Suprapubic skin (tissue), 4 donors: ENCODE measurements at regions not wholly inside any gene's neighbourhood (a gene's known extent, or its start where the extent isn't known, plus 50 kb on each side); places are given as distances from the start of the nearest gene placed in this dataset.

Source experiments
- DNase-seq, 2 donors: peaks; one replicate each; pipeline ENCODE4 v3.0.0-alpha.2; 2019; ENCODE audit warnings: low spot score in 2 of 2
- H3K27ac ChIP-seq: fragments of 200-600 bp; sonication (generic); one replicate; pipeline ENCODE4 v1.5.1; 2019
- H3K27me3 ChIP-seq: fragments of 200-600 bp; sonication (generic); one replicate; pipeline ENCODE4 v1.5.1; 2019
- H3K36me3 ChIP-seq: fragments of 200-600 bp; sonication (generic); one replicate; pipeline ENCODE4 v1.5.1; 2019
- H3K4me1 ChIP-seq: fragments of 200-600 bp; sonication (generic); one replicate; pipeline ENCODE4 v1.5.1; 2019
- H3K4me3 ChIP-seq: fragments of 200-600 bp; sonication (generic); one replicate; pipeline ENCODE4 v1.5.1; 2019; ENCODE audit warnings: mild to moderate bottlenecking
- H3K9me3 ChIP-seq: fragments of 200-600 bp; sonication (generic); one replicate; pipeline ENCODE4 v1.5.1; 2019
- EP300 ChIP-seq: sonication (generic); formaldehyde crosslinking; IDR thresholded peaks from one replicate; pipeline ENCODE4 v1.6.1; 2017; ENCODE audit warnings: antibody characterized with exemption
- POLR2A ChIP-seq, 2 donors: fragments of 450-650 bp; IDR thresholded peaks; one replicate each; pipeline ENCODE4 v1.6.1; 2017; ENCODE audit warnings: antibody characterized with exemption in 2 of 2, mild to moderate bottlenecking in 2 of 2, moderate library complexity in 2 of 2
- POLR2AphosphoS5 ChIP-seq, 3 donors: sonication (generic); formaldehyde crosslinking; IDR thresholded peaks; one replicate each; pipeline ENCODE4 v1.6.1; 2017; ENCODE audit warnings: antibody characterized with exemption in 3 of 3
- WGBS: methylation state at CpG from one replicate; pipeline ENCODE4 v1.1.5; 2018; 5-methylcytosine and 5-hydroxymethylcytosine counted together
- TF ChIP-seq, protein P1 (sequence below), 2 donors: fragments of 200-600 bp in 1 of 2; fragments of 450-650 bp in 1 of 2; sonication (generic) in 1 of 2; IDR thresholded peaks; one replicate each; pipeline ENCODE4 v1.5.1; 2016 to 2019; ENCODE audit warnings: antibody characterized with exemption in 2 of 2, mild to moderate bottlenecking in 1 of 2, moderate library complexity in 1 of 2

DNA sequence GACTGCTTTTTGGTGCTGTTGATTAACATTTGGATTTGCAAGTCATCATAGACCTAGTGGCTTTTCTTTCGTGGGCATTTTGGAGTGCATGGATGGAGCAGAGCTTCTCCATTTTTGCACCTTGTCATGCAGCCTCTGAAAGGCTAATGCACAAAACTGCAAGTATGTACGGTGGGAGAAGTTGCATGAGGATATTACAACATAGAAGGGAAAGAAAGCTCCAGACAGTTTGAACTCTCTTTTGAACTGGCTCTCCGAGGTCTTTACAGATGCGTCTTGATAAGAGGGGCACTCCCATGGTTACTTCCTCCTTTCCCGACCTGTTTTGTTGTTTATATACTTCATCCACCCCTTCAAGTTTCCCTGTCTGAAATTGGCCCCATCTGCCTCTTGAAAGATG lies 147.1 kb upstream of the GBE1 start:
- H3K4me1 ChIP-seq: no peaks in the 10 kb centered on the region
- DNase-seq: no peak
- H3K9me3 ChIP-seq: no peaks in the 10 kb centered on the region
- no peak overlapping the region for H3K4me3 ChIP-seq
- no peak overlapping the region for H3K27ac ChIP-seq
- TF ChIP-seq, protein P1, sequence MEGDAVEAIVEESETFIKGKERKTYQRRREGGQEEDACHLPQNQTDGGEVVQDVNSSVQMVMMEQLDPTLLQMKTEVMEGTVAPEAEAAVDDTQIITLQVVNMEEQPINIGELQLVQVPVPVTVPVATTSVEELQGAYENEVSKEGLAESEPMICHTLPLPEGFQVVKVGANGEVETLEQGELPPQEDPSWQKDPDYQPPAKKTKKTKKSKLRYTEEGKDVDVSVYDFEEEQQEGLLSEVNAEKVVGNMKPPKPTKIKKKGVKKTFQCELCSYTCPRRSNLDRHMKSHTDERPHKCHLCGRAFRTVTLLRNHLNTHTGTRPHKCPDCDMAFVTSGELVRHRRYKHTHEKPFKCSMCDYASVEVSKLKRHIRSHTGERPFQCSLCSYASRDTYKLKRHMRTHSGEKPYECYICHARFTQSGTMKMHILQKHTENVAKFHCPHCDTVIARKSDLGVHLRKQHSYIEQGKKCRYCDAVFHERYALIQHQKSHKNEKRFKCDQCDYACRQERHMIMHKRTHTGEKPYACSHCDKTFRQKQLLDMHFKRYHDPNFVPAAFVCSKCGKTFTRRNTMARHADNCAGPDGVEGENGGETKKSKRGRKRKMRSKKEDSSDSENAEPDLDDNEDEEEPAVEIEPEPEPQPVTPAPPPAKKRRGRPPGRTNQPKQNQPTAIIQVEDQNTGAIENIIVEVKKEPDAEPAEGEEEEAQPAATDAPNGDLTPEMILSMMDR (IDR thresholded peaks at IDR 0.05): no peak
- TF ChIP-seq EP300 (no peak), POLR2AphosphoS5 (IDR thresholded peaks at IDR 0.05) (no peak), POLR2A (IDR thresholded peaks at IDR 0.05) (no peak)
- 57% methylated on average over 5 of the region's 5 CpGs for WGBS
- no peaks in the 10 kb centered on the region for H3K36me3 ChIP-seq
- no peaks in the 10 kb centered on the region for H3K27me3 ChIP-seq

DNA sequence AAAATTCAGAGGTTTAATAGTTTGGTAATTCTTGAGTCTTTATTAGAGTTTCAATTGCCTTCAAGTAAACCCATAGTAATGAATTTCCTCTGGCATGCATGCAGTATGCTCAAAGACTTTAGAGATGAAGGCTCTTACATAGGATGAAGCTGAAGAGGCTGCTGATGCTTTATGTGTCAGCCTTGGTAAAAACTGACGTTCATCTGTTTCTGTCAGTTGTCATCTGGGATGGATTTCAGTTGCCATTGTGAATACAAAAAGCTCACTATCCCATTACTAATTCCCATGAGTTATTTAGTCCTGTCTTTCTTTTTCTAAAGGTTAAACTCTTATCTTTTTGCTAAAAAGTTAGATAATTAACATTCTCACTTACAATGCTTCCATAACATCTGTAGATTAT lies 136.9 kb upstream of the GBE1 start:
- DNase-seq: no peak
- no peak for TF ChIP-seq POLR2A (IDR thresholded peaks at IDR 0.05)
- TF ChIP-seq, protein P1 (IDR thresholded peaks at IDR 0.05): no peak
- TF ChIP-seq EP300: no peak
- no peak for TF ChIP-seq POLR2AphosphoS5 (IDR thresholded peaks at IDR 0.05)
- H3K9me3 ChIP-seq: no peaks in the 10 kb centered on the region
- 58% methylated on average over 1 of the region's 1 CpG for WGBS
- H3K36me3 ChIP-seq: no peaks in the 10 kb centered on the region
- no peaks in the 10 kb centered on the region for H3K4me1 ChIP-seq
- H3K27ac ChIP-seq: no peak overlapping the region
- no peaks in the 10 kb centered on the region for H3K27me3 ChIP-seq
- no peak overlapping the region for H3K4me3 ChIP-seq

DNA sequence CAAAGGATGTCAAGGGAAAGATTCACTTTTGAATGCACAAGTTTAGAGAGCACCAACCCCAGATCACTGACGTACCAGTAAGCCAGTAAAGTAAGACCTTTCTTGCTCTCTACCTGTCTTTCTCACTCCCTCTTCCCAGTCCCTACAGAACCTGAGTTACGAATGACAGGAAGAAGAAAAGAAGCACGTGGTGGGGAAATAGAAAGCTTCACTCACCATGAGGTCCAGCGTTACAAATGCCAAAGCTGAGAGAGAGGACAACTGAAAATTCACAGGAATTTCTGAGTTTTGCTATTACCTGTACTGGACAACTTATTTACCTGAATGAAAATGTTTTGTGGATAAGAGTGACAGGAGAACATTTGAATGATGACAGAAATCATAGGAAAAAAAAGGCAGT lies 133.2 kb upstream of the GBE1 start:
- 83% methylated on average over 4 of the region's 4 CpGs for WGBS
- Histone ChIP-seq H3K9me3 (no peaks in the 10 kb centered on the region), H3K4me1 (no peaks in the 10 kb centered on the region), H3K27me3 (no peaks in the 10 kb centered on the region), H3K4me3 (no peak overlapping the region), H3K36me3 (no peaks in the 10 kb centered on the region), H3K27ac (no peak overlapping the region)
- DNase-seq: no peak
- no peak for TF ChIP-seq POLR2A (IDR thresholded peaks at IDR 0.05)
- TF ChIP-seq, protein P1 (IDR thresholded peaks at IDR 0.05): no peak

DNA sequence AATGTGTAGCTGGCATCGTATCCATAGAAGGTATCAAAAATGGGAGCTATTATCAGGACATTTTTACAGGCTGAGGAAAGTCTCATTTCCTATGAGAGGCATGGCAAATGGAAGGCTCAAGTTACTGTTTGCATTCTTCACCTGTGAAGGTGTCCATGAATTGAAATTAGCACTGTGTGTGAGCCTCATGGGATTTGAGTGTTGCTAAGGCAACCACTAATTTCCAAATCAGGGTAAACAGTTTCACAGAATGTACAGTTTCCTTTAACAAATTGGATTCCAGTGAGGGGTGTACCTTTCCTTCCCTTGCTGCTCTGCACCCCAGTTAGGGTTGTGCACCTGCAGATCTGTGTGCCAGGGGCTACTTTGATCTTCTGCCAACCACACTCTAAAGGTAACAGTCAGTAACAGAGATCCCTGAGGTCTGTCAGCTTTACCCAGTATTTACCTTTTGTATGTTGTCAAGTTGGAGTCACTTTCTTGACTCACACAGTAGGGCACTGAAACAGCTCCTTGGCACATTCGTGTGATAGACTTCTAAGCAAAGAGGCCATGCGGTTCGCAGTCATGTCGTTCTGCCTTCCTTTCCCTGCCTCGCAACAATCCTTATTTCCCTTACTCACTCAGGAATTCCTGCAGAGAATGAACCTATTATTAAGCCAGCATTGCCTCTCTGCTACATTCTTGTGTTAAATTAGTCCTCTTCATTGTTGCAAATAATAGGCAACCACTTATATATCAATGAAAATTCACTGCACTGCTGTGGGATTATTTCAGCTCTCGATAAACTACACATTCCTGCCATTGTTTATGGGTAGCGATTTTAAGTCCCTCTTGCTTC lies 129.8 kb upstream of the GBE1 start:
- WGBS: 79% methylated on average over 8 of the region's 8 CpGs
- no peaks in the 10 kb centered on the region for H3K9me3 ChIP-seq
- no peak overlapping the region for H3K27ac ChIP-seq
- TF ChIP-seq EP300 (no peak), POLR2A (IDR thresholded peaks at IDR 0.05) (no peak), POLR2AphosphoS5 (IDR thresholded peaks at IDR 0.05) (no peak)
- TF ChIP-seq, protein P1 (IDR thresholded peaks at IDR 0.05): no peak
- no peak for DNase-seq
- H3K4me3 ChIP-seq: no peak overlapping the region
- no peaks in the 10 kb centered on the region for H3K4me1 ChIP-seq
- H3K27me3 ChIP-seq: no peaks in the 10 kb centered on the region
- H3K36me3 ChIP-seq: no peaks in the 10 kb centered on the region

DNA sequence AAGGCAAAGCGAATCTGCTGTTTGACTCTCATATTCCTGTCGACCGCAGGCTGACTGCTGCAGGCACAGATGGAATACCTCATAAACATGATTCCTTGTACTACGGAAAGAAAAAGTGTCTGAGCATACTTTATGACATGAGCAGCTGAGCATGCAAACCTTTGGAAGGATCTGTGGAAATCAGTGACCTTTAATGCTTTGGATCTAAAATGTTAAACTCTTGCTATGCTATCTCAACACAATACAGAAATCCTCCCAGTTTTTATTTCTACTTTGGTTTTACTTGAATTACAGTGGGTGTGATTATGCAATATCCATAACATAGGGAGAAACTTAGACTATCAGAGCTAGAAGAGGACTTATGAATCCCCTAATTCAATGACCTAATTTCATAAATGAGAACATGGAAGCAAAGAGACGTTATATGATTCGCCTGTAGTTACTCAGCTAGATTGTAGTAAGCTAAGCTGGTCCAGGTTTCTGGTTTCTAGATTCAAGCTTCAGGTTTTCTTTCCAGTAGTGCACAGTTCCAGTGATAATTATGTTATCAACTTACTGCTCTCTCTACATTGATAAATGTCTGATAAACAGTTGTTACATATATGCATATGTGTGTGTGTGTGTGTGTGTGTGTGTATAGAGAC lies 127.6 kb upstream of the GBE1 start:
- Histone ChIP-seq H3K4me3 (no peak overlapping the region), H3K4me1 (no peaks in the 10 kb centered on the region), H3K36me3 (no peaks in the 10 kb centered on the region), H3K9me3 (no peaks in the 10 kb centered on the region), H3K27me3 (no peaks in the 10 kb centered on the region), H3K27ac (no peak overlapping the region)
- 65% methylated on average over 6 of the region's 6 CpGs for WGBS
- no peak for DNase-seq
- no peak for TF ChIP-seq POLR2AphosphoS5 (IDR thresholded peaks at IDR 0.05)
- TF ChIP-seq, protein P1 (IDR thresholded peaks at IDR 0.05): no peak
- TF ChIP-seq POLR2A (IDR thresholded peaks at IDR 0.05): no peak
- TF ChIP-seq EP300: no peak
